ENCODE measurements at regions not wholly inside any gene's neighbourhood (a gene's known extent, or its start where the extent isn't known, plus 50 kb on each side); places are given as distances from the start of the nearest gene placed in this dataset.
A peak's percentile ranks its signal among the peaks of the same experiment; 100 is the strongest.

GRCh38 chr12:111130336-111130735 is 210.0 kb upstream of the MYL2 start:
- Histone ChIP-seq H3K27me3 (no peaks in the 10 kb centered on the region), H3K4me1 (ENCODE audit: insufficient read depth) (no peaks in the 10 kb centered on the region), H3K4me3 (no peak overlapping the region), H3K27ac (no peak overlapping the region), H4K20me1 (ENCODE audit: insufficient read depth, poor library complexity, severe bottlenecking) (no peaks in the 10 kb centered on the region), H3K9me3 (ENCODE audit: low read depth) (no peaks in the 10 kb centered on the region), H3K4me2 (no peak overlapping the region), H3K36me3 (replicated peaks; ENCODE audit: insufficient read depth, low read depth) (no peaks in the 10 kb centered on the region), H2AFZ (no peak overlapping the region), H3K79me2 (no peaks in the 10 kb centered on the region), H3K9me2 (replicated peaks; ENCODE audit: insufficient read depth) (no peaks in the 10 kb centered on the region)
- TF ChIP-seq EZH2 (IDR thresholded peaks at IDR 0.05; ENCODE audit: borderline replicate concordance) (no peak), EZH2phosphoT487 (IDR thresholded peaks at IDR 0.05; ENCODE audit: low read depth, severe bottlenecking, unreplicated experiment) (no peak)
- TF ChIP-seq, protein P1, sequence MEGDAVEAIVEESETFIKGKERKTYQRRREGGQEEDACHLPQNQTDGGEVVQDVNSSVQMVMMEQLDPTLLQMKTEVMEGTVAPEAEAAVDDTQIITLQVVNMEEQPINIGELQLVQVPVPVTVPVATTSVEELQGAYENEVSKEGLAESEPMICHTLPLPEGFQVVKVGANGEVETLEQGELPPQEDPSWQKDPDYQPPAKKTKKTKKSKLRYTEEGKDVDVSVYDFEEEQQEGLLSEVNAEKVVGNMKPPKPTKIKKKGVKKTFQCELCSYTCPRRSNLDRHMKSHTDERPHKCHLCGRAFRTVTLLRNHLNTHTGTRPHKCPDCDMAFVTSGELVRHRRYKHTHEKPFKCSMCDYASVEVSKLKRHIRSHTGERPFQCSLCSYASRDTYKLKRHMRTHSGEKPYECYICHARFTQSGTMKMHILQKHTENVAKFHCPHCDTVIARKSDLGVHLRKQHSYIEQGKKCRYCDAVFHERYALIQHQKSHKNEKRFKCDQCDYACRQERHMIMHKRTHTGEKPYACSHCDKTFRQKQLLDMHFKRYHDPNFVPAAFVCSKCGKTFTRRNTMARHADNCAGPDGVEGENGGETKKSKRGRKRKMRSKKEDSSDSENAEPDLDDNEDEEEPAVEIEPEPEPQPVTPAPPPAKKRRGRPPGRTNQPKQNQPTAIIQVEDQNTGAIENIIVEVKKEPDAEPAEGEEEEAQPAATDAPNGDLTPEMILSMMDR (IDR thresholded peaks at IDR 0.05; ENCODE audit: poor library complexity): no peak
- DNase-seq (ENCODE audit: low spot score): no peak

DNA sequence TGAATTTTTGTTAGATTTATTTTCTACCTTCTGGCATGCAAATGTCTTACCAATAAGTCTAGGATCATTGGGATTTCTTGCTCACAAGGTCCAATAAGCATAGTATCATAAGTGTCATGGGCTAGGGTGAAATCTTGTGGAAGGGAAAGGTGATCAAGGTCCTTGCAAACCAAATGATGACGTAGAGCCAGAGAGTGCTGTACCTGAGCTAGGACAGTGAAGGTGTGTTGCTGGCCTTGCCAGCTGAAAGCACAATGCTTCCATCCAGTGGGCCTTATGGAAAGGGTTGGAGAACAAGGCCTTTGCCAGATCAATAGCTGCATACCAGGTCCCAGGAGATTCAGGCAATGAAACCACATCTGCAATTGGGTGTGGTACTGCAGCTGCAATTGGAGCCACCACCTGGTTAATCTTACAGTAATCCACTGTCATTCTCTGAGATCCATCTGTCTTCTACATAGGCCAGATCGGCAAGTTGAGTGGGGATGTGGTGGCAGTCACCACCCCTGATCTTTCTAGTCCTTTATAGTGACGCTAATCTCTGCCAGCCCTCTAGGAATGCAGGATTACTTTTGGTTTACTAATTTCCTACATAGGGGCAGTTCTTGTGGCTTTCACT is 208.9 kb upstream of the MYL2 start:
- no peak overlapping the region for H3K27ac ChIP-seq
- H3K9me3 ChIP-seq (ENCODE audit: low read depth): no peaks in the 10 kb centered on the region
- 82% methylated on average over 3 of the region's 3 CpGs for WGBS (ENCODE audit: low lambda C conversion rate, missing lambda C conversion rate)
- no peaks in the 10 kb centered on the region for H3K79me2 ChIP-seq
- no peak overlapping the region for H3K4me3 ChIP-seq
- H3K4me1 ChIP-seq (ENCODE audit: insufficient read depth): no peaks in the 10 kb centered on the region
- H3K4me2 ChIP-seq: no peak overlapping the region
- H4K20me1 ChIP-seq (ENCODE audit: insufficient read depth, poor library complexity, severe bottlenecking): no peaks in the 10 kb centered on the region
- DNase-seq (ENCODE audit: low spot score): no peak
- H3K36me3 ChIP-seq (replicated peaks; ENCODE audit: insufficient read depth, low read depth): no peaks in the 10 kb centered on the region
- H2AFZ ChIP-seq: no peak overlapping the region
- no peaks in the 10 kb centered on the region for H3K27me3 ChIP-seq
- TF ChIP-seq, protein P1 (IDR thresholded peaks at IDR 0.05; ENCODE audit: poor library complexity): no peak
- no peaks in the 10 kb centered on the region for H3K9me2 ChIP-seq (replicated peaks; ENCODE audit: insufficient read depth)

- WGBS (ENCODE audit: low lambda C conversion rate, missing lambda C conversion rate): 36% methylated on average over 2 of the region's 2 CpGs
- no peaks in the 10 kb centered on the region for H3K27me3 ChIP-seq
Measured at GRCh38 chr12:111126331-111126730, 206.0 kb upstream of the MYL2 start.

More at GRCh38 chr12:111126331-111126730, 206.0 kb upstream of the MYL2 start:
- Histone ChIP-seq H3K4me1 (ENCODE audit: insufficient read depth) (peaks cover 2% of the 10 kb centered on the region), H3K36me3 (replicated peaks; ENCODE audit: insufficient read depth, low read depth) (no peaks in the 10 kb centered on the region), H3K79me2 (no peaks in the 10 kb centered on the region), H2AFZ (no peak overlapping the region), H4K20me1 (ENCODE audit: insufficient read depth, poor library complexity, severe bottlenecking) (no peaks in the 10 kb centered on the region), H3K4me2 (no peak overlapping the region), H3K27ac (peak overlapping the region; percentile 61), H3K9me2 (replicated peaks; ENCODE audit: insufficient read depth) (no peaks in the 10 kb centered on the region), H3K4me3 (no peak overlapping the region), H3K9me3 (ENCODE audit: low read depth) (no peaks in the 10 kb centered on the region)
- TF ChIP-seq EZH2phosphoT487 (IDR thresholded peaks at IDR 0.05; ENCODE audit: low read depth, severe bottlenecking, unreplicated experiment): no peak
- TF ChIP-seq EZH2 (IDR thresholded peaks at IDR 0.05; ENCODE audit: borderline replicate concordance): no peak
- TF ChIP-seq, protein P1 (IDR thresholded peaks at IDR 0.05; ENCODE audit: poor library complexity): no peak
- DNase-seq (ENCODE audit: low spot score): peak; percentile 44

Measured in hepatocyte (in vitro differentiated cells).